Stimulated activated effector memory CD8-positive, alpha-beta T cell treated with anti-CD3 and anti-CD28 coated beads, Interleukin-12 subunit alpha, Interleukin-12 subunit beta, amount 100 ng/mL, for 72 hours (primary cell): ENCODE measurements at regions not wholly inside any gene's neighbourhood (a gene's known extent, or its start where the extent isn't known, plus 50 kb on each side); places are given as distances from the start of the nearest gene placed in this dataset.
A peak's percentile ranks its signal among the peaks of the same experiment; 100 is the strongest.
"Not testable (repeated sequence)": the region's sequence is repeated elsewhere in the genome, so short reads cannot be mapped to it uniquely, and the experiment has no call there.

Experiments
- ATAC-seq: fragments of 150-1000 bp; cut with Tn5 transposase; 2 replicates; pipeline ENCODE4 v1.10.0; 2021
- DNase-seq, 2 donors: peaks; one replicate each; pipeline ENCODE4 v3.0.0; 2021 to 2022; ENCODE audit warnings: low spot score in 2 of 2
- H3K27ac Mint-ChIP-seq: one replicate; pipeline ENCODE4 v1.8.0; 2022; ENCODE audit warnings: mild to moderate bottlenecking, mixed read lengths
- H3K36me3 Mint-ChIP-seq: one replicate; pipeline ENCODE4 v1.8.0; 2022; ENCODE audit warnings: mild to moderate bottlenecking, mixed read lengths
- H3K4me1 Mint-ChIP-seq: one replicate; pipeline ENCODE4 v1.8.0; 2022; ENCODE audit warnings: mixed read lengths
- H3K4me3 Mint-ChIP-seq: one replicate; pipeline ENCODE4 v1.8.0; 2022; ENCODE audit warnings: mild to moderate bottlenecking, mixed read lengths
- H3K9me3 Mint-ChIP-seq: one replicate; pipeline ENCODE4 v1.8.0; 2022; ENCODE audit warnings: mixed read lengths

GRCh38 chr3:152209060-152209459, 59.7 kb upstream of the MBNL1 start:
- Mint-ChIP-seq H3K36me3 (no peaks in the 10 kb centered on the region), H3K4me1 (peaks cover 51% of the 10 kb centered on the region), H3K4me3 (peak overlapping the region; percentile 12), H3K9me3 (no peaks in the 10 kb centered on the region), H3K27ac (peak overlapping the region; percentile 27)
- no peak for DNase-seq
- peak; percentile 88 for ATAC-seq

DNA sequence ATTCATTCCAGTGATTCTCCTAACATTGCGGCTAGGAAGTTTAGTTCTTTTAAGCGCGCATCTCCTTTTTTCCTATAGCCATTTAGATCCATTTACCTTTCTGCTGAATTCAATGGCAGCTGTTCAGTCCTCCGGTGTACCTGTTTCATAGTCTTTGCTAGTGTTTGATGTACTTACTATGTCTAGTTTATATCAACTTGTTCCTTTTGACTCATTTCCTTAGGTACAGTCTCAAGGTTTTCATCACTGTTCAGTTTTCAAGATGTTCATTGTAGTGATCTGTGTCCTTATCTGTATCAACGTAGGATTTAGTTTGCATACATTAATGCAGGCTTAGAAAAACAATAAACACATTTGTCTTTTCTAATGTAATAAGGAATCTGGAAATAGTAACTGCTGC, 59.0 kb upstream of the MBNL1 start:
- peak overlapping the region; percentile 12 for H3K4me3 Mint-ChIP-seq
- peak overlapping the region; percentile 27 for H3K27ac Mint-ChIP-seq
- no peaks in the 10 kb centered on the region for H3K36me3 Mint-ChIP-seq

GRCh38 chr3:152210697-152211096, 58.0 kb upstream of the MBNL1 start:
- H3K27ac Mint-ChIP-seq, result no peak overlapping the region
- ATAC-seq (no peak), DNase-seq (no peak)
- H3K36me3 Mint-ChIP-seq, result no peaks in the 10 kb centered on the region
- H3K4me1 Mint-ChIP-seq, result peaks cover 51% of the 10 kb centered on the region
- no peak overlapping the region for H3K4me3 Mint-ChIP-seq
- no peaks in the 10 kb centered on the region for H3K9me3 Mint-ChIP-seq

More for the DNA sequence above, 59.0 kb upstream of the MBNL1 start:
- no peak for DNase-seq
- Mint-ChIP-seq H3K4me1 (peaks cover 54% of the 10 kb centered on the region), H3K9me3 (no peaks in the 10 kb centered on the region)
- peak; percentile 64 for ATAC-seq

GRCh38 chr3:152211655-152212054, 57.1 kb upstream of the MBNL1 start:
- Mint-ChIP-seq H3K9me3 (no peaks in the 10 kb centered on the region), H3K4me1 (peaks cover 45% of the 10 kb centered on the region), H3K4me3 (no peak overlapping the region), H3K27ac (no peak overlapping the region), H3K36me3 (no peaks in the 10 kb centered on the region)
- ATAC-seq (no peak), DNase-seq (no peak)

GRCh38 chr3:152213203-152213602, 55.5 kb upstream of the MBNL1 start:
- DNase-seq (no peak), ATAC-seq (no peak)
- Mint-ChIP-seq H3K4me3 (no peak overlapping the region), H3K36me3 (no peaks in the 10 kb centered on the region), H3K4me1 (peaks cover 48% of the 10 kb centered on the region), H3K9me3 (no peaks in the 10 kb centered on the region), H3K27ac (peak overlapping the region; percentile 8)

GRCh38 chr3:152213938-152214337, 54.8 kb upstream of the MBNL1 start:
- Mint-ChIP-seq H3K36me3 (no peaks in the 10 kb centered on the region), H3K9me3 (no peaks in the 10 kb centered on the region), H3K4me3 (no peak overlapping the region), H3K27ac (peak overlapping the region; percentile 8), H3K4me1 (peaks cover 46% of the 10 kb centered on the region)
- ATAC-seq, result no peak
- no peak for DNase-seq

DNA sequence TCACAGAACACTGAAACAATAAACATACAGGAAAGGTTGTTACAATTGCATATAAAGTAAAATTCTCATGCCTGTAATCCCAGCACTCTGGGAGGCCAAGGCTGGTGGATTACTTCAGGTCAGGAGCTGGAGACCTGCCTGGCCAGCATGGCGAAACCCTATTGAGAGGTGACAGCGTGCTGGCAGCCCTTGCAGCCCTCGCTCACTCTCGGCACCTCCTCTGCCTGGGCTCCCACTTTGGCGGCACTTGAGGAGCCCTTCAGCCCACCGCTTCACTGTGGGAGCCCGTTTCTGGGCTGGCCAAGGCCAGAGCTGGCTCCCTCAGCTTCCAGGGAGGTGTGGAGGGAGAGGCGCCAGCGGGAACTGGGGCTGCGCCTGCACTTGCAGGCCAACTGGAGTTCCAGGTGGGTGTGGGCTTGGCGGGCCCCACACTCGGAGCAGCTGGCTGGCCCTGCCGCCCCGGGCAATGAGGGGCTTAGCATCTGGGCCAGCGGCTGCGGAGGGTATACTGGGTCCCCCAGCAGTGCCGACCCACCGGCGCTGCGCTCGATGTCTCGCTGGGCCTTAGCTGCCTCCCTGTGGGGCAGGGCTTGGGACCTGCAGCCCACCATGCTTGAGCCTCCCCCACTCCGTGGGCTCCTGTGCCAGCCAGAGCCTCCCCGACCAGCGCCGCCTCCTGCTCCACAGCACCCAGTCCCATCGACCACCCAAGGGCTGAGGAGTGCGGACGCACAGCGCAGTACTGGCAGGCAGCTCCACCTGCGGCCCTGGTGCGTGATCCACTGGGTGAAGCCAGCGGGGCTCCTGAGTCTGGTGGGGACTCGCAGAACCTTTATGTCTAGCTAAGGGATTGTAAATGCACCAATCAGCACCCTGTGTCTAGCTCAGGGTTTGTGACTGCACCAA, 51.5 kb upstream of the MBNL1 start:
- not testable (repeated sequence) for H3K36me3 Mint-ChIP-seq, H3K27ac Mint-ChIP-seq, H3K4me3 Mint-ChIP-seq, H3K9me3 Mint-ChIP-seq, ATAC-seq, DNase-seq
- peaks cover 47% of the 10 kb centered on the region for H3K4me1 Mint-ChIP-seq

DNA sequence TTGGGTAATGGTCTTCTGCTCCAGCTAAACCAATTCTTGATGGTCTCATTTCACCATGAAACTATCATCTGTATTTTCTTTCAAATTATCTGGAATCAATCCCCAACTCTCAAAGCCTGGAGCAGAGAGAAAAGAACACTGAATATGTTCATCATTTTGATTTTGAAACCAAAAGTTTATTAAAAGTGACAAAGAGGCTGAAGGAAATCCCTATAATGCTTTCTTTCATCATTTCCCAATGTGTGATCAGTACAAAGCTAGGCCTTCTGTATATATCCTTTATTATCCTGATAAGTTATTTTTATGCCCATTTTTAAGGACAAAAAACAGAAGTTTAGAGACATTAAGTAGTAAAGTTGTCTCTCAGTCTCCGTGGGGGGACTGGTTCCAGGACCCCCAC, 50.1 kb upstream of the MBNL1 start:
- peak overlapping the region; percentile 40 for H3K4me3 Mint-ChIP-seq
- DNase-seq (no peak), ATAC-seq (no peak)
- H3K27ac Mint-ChIP-seq, result peak overlapping the region; percentile 14
- no peaks in the 10 kb centered on the region for H3K9me3 Mint-ChIP-seq
- H3K36me3 Mint-ChIP-seq, result peaks cover 13% of the 10 kb centered on the region
- peaks cover 50% of the 10 kb centered on the region for H3K4me1 Mint-ChIP-seq
